GM12878 (cell line): ENCODE measurements at regions not wholly inside any gene's neighbourhood (a gene's known extent, or its start where the extent isn't known, plus 50 kb on each side); places are given as distances from the start of the nearest gene placed in this dataset.

Source experiments
- ATAC-seq: fragments of 200-7000 bp; cut with Tn5 transposase; 3 replicates; pipeline ENCODE4 v1.9.1; 2020; ENCODE audit warnings: mild to moderate bottlenecking, moderate library complexity
- BruUV-seq: library from RNA; stranded (reverse); fragments of 400-500 nt; replicated peaks from 2 replicates; lab custom pipeline; 2021; lab: Mats Ljungman, UMichigan
- CTCF ChIA-PET: fragments of 300-600 bp; sonication (Branson Sonifier 250); formaldehyde crosslinking; extraction: SDS; loops from one replicate; lab custom pipeline; 2021; ENCODE audit warnings: inconsistent platforms; lab: Yijun Ruan, JAX
- POLR2A ChIA-PET: fragments of 350-600 bp; formaldehyde crosslinking; extraction: SDS; loops from one replicate; lab custom pipeline; 2021; ENCODE audit warnings: inconsistent platforms; lab: Charles Lee
- RAD21 ChIA-PET: fragments of 300-600 bp; sonication (Branson Sonifier 250); formaldehyde crosslinking; loops from one replicate; lab custom pipeline; 2023; ENCODE audit warnings: antibody characterized with exemption; ENCODE audit not compliant: unreplicated experiment; lab: Charles Lee
- SMC1A ChIA-PET: fragments of 300-600 bp; sonication (Branson Sonifier 250); formaldehyde crosslinking; loops from one replicate; lab custom pipeline; 2023; ENCODE audit not compliant: unreplicated experiment, uncharacterized antibody; lab: Charles Lee
- DNase-seq: peaks from one replicate; pipeline ENCODE4 v3.0.0-alpha.2; 2011; ENCODE audit warnings: low read depth, low spot score
- FAIRE-seq: peaks from 3 replicates; lab custom pipeline; 2011; peaks lifted over from hg19 to GRCh38; lab: Jason Lieb, UNC
- H2AFZ ChIP-seq: 2 replicates; pipeline ENCODE4 v1.6.0; 2011; ENCODE audit warnings: low read depth, low read length, control low read depth; ENCODE audit not compliant: control insufficient read depth
- H3K27ac ChIP-seq: 2 replicates; pipeline ENCODE4 v1.5.1; 2011; ENCODE audit warnings: control low read depth; ENCODE audit not compliant: control insufficient read depth, insufficient read depth
- H3K27me3 ChIP-seq, 2 experiments: replicated peaks in 1 of 2; 2 replicates each; pipeline versions ENCODE4 v1.6.0 to v1.6.1; 2011; ENCODE audit warnings: low read length in 1 of 2; ENCODE audit not compliant: control insufficient read depth in 2 of 2, insufficient read depth in 2 of 2
- H3K36me3 ChIP-seq, 2 experiments: 2 replicates each; pipeline ENCODE4 v1.5.1; 2011; ENCODE audit warnings: low read length in 1 of 2; ENCODE audit not compliant: control insufficient read depth in 2 of 2, insufficient read depth in 2 of 2
- H3K4me1 ChIP-seq: 2 replicates; pipeline ENCODE4 v1.6.1; 2011; ENCODE audit warnings: mild to moderate bottlenecking, low read length, moderate library complexity, mixed read lengths; ENCODE audit not compliant: control insufficient read depth, insufficient read depth
- H3K4me2 ChIP-seq: 2 replicates; pipeline ENCODE4 v1.6.0; 2011; ENCODE audit warnings: control low read depth; ENCODE audit not compliant: control insufficient read depth, insufficient read depth
- H3K4me3 ChIP-seq: fragments of 200-600 bp; sonication (generic); 2 replicates; pipeline ENCODE4 v1.5.1; 2016
- H3K79me2 ChIP-seq: 2 replicates; pipeline ENCODE4 v1.6.0; 2011; ENCODE audit warnings: low read length; ENCODE audit not compliant: control insufficient read depth, insufficient read depth
- H3K9ac ChIP-seq: 2 replicates; pipeline ENCODE4 v1.8.0; 2011; ENCODE audit warnings: low read length, control low read depth, mixed read lengths; ENCODE audit not compliant: control insufficient read depth, insufficient read depth
- H3K9me3 ChIP-seq: replicated peaks from 3 replicates; pipeline ENCODE4 v1.5.1; 2011; ENCODE audit warnings: mild to moderate bottlenecking, low read length; ENCODE audit not compliant: control insufficient read depth, insufficient read depth
- H4K20me1 ChIP-seq: 2 replicates; pipeline ENCODE4 v1.6.0; 2011; ENCODE audit not compliant: control insufficient read depth, insufficient read depth
- ATF3 ChIP-seq: IDR thresholded peaks from 2 replicates; pipeline ENCODE4 v1.6.1; 2011; ENCODE audit warnings: low read depth, mild to moderate bottlenecking, low read length, moderate library complexity, borderline replicate concordance; ENCODE audit errors: extremely low read depth
- CHD1 ChIP-seq: IDR thresholded peaks from 2 replicates; pipeline ENCODE4 v1.6.1; 2012; ENCODE audit warnings: low read depth, low read length, improper control_type of control experiment
- CHD4 ChIP-seq: fragments of 200-600 bp; sonication (generic); IDR thresholded peaks from 2 replicates; pipeline ENCODE4 v1.6.1; 2016; ENCODE audit warnings: mild to moderate bottlenecking
- CUX1 ChIP-seq: IDR thresholded peaks from 2 replicates; pipeline ENCODE4 v1.6.1; 2012; ENCODE audit warnings: improper control_type of control experiment, low read depth, low read length; ENCODE audit not compliant: insufficient replicate concordance
- YBX1 ChIP-seq: fragments of 450-650 bp; IDR thresholded peaks from 2 replicates; pipeline ENCODE4 v1.6.1; 2016; ENCODE audit warnings: antibody characterized with exemption
- ZBED1 ChIP-seq: IDR thresholded peaks from 2 replicates; pipeline ENCODE4 v1.6.1; 2016; ENCODE audit warnings: borderline replicate concordance
- ZNF217 ChIP-seq: fragments of 450-650 bp; IDR thresholded peaks from 2 replicates; pipeline ENCODE4 v1.6.1; 2017; ENCODE audit warnings: antibody characterized with exemption, mild to moderate bottlenecking
- WGBS: methylation state at CpG from one replicate; pipeline ENCODE4 v1.1.6; 2016; ENCODE audit warnings: low lambda C conversion rate; ENCODE audit not compliant: insufficient replicate concordance, insufficient coverage; ENCODE audit errors: missing lambda C conversion rate; 5-methylcytosine and 5-hydroxymethylcytosine counted together
- in situ Hi-C: fragments of 300-500 bp; cut with MboI; formaldehyde crosslinking; loops from 9 replicates; pipeline ENCODE4 v1.14.3; 2018; ENCODE audit warnings: mixed read lengths
- intact Hi-C: fragments of 100-400 bp; cut with micrococcal nuclease; formaldehyde crosslinking; loops from one replicate; pipeline ENCODE4 v1.14.2; 2022; ENCODE audit not compliant: unreplicated experiment

DNA sequence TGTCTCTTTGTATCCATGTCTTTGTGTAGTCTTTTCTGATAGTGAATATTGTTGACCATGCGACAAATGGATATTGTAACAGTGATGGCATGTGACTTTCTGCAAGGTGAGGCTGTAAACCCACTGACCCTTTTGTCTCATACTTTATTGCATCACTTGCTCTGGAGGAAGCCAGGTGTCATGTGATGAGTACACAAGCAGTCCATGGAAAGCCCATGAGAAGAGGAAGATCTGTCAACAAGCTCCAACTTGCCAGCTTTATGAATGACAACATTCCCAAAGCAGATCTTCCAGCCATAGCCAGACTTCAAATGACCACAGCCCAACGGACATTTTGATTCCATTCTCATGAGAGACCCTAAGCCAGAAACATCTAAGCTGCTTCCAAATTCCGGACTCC, 450.1 kb upstream of the ACTBL2 start:
- ChIA-PET SMC1A (no interaction called here), CTCF (interaction anchor here (0.6 kb wide), 1 partner anchor 574 kb away, joined by 3 read pairs; no protein-coding TSS in a partner anchor), RAD21 (no interaction called here), POLR2A (no interaction called here)
- Histone ChIP-seq H3K9ac (no peak overlapping the region), H3K4me3 (no peak overlapping the region), H3K9me3 (no peaks in the 10 kb centered on the region), H2AFZ (no peak overlapping the region), H3K4me1 (no peaks in the 10 kb centered on the region), H3K4me2 (no peak overlapping the region), H3K36me3 (no peaks in the 10 kb centered on the region), H4K20me1 (no peaks in the 10 kb centered on the region), H3K79me2 (no peaks in the 10 kb centered on the region), H3K27me3 (no peaks in the 10 kb centered on the region), H3K27ac (no peak overlapping the region)
- ATAC-seq (no peak), FAIRE-seq (no peak), DNase-seq (no peak)
- TF ChIP-seq CUX1 (no peak), CHD4 (no peak), ATF3 (no peak), ZNF217 (no peak), YBX1 (no peak), CHD1 (no peak), ZBED1 (no peak)
- in situ Hi-C loops (no loop called here), intact Hi-C loops (no loop called here)
- WGBS: 29% methylated on average over 3 of the region's 3 CpGs
- no TSS peak for BruUV-seq
